Sigmoid colon (tissue), 6 donors: ENCODE measurements at regions not wholly inside any gene's neighbourhood (a gene's known extent, or its start where the extent isn't known, plus 50 kb on each side); places are given as distances from the start of the nearest gene placed in this dataset.

Source experiments
- DNase-seq: peaks from one replicate; pipeline ENCODE4 v3.0.0-alpha.2; 2019
- H3K27ac ChIP-seq, 4 donors: fragments of 200-600 bp; sonication (generic); one replicate each; pipeline ENCODE4 v1.5.1; 2016 to 2019; ENCODE audit warnings: mild to moderate bottlenecking in 1 of 4
- H3K27me3 ChIP-seq, 3 donors: fragments of 200-600 bp; sonication (generic); one replicate each; pipeline ENCODE4 v1.5.1; 2019; ENCODE audit warnings: mild to moderate bottlenecking in 1 of 3
- H3K36me3 ChIP-seq, 4 donors: fragments of 200-600 bp; sonication (generic); one replicate each; pipeline ENCODE4 v1.5.1; 2016 to 2019
- H3K4me1 ChIP-seq, 4 donors: fragments of 200-600 bp; sonication (generic); one replicate each; pipeline ENCODE4 v1.5.1; 2017 to 2019
- H3K4me3 ChIP-seq, 4 donors: fragments of 200-600 bp; sonication (generic); one replicate each; pipeline ENCODE4 v1.5.1; 2017 to 2019; ENCODE audit warnings: mild to moderate bottlenecking in 2 of 4, moderate library complexity in 1 of 4
- H3K9me3 ChIP-seq, 4 donors: fragments of 200-600 bp in 3 of 4; sonication (generic) in 3 of 4; one replicate each; pipeline versions ENCODE4 v1.5.1 to v1.6.1; 2013 to 2019
- EP300 ChIP-seq, 4 donors: sonication (generic); formaldehyde crosslinking; IDR thresholded peaks; one replicate each; pipeline ENCODE4 v1.6.1; 2017; ENCODE audit warnings: antibody characterized with exemption in 4 of 4
- POLR2A ChIP-seq, 2 donors: fragments of 450-650 bp; IDR thresholded peaks; one replicate each; pipeline ENCODE4 v1.6.1; 2016; ENCODE audit warnings: antibody characterized with exemption in 2 of 2, mild to moderate bottlenecking in 2 of 2, moderate library complexity in 2 of 2
- POLR2AphosphoS5 ChIP-seq, 4 donors: sonication (generic); formaldehyde crosslinking; IDR thresholded peaks; one replicate each; pipeline ENCODE4 v1.6.1; 2017; ENCODE audit warnings: antibody characterized with exemption in 4 of 4
- WGBS, 2 donors: extraction: QIAGEN DNeasy Blood & Tissue Kit; methylation state at CpG; one replicate each; pipeline ENCODE4 v1.1.7; 2013; 5-methylcytosine and 5-hydroxymethylcytosine counted together
- intact Hi-C: fragments of 100-400 bp; cut with DNase I; formaldehyde crosslinking; loops from one replicate; pipeline ENCODE4 v1.15.1; 2023
- TF ChIP-seq, protein P1 (sequence below), 4 experiments: fragments of 450-650 bp in 3 of 4; fragments of 200-600 bp in 1 of 4; IDR thresholded peaks; one replicate each; pipeline ENCODE4 v1.5.1; 2016 to 2019; ENCODE audit warnings: antibody characterized with exemption in 4 of 4, mild to moderate bottlenecking in 3 of 4, moderate library complexity in 2 of 4
- donor health status: healthy with polysubstance abuse.
- donor health status: healthy.

DNA sequence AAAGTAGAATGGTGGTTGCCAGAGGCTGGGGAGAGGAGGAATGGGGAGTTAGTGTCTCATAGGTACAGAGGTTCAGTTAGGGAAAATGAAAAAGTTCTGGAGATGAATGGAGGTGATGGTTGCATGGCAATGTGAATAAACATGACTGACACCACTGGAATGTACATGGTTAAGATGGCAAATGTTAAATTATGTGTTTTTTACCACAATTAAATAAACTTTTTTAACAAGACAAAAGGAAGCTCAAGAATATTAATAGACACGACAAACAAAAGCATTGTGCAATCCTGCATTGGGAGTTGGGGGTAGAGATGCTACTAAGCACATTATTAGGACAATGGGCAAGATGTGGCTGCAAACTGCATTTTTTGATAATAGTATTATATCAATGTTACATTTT, 147.7 kb downstream of the TWIST2 start:
- DNase-seq, result no peak
- H3K27ac ChIP-seq, result no peak overlapping the region
- no peaks in the 10 kb centered on the region for H3K9me3 ChIP-seq
- H3K4me3 ChIP-seq, result no peak overlapping the region
- H3K4me1 ChIP-seq, result peaks cover 0 to 14% (median 2%) of the 10 kb centered on the region in 4 donors
- H3K27me3 ChIP-seq, result no peaks in the 10 kb centered on the region
- WGBS, 2 donors, result 91 to 92% methylated on average over 1 of the region's 1 CpG
- TF ChIP-seq POLR2AphosphoS5 (IDR thresholded peaks at IDR 0.05) (no peak), POLR2A (IDR thresholded peaks at IDR 0.05) (no peak), EP300 (IDR thresholded peaks at IDR 0.05) (no peak)
- TF ChIP-seq, protein P1, sequence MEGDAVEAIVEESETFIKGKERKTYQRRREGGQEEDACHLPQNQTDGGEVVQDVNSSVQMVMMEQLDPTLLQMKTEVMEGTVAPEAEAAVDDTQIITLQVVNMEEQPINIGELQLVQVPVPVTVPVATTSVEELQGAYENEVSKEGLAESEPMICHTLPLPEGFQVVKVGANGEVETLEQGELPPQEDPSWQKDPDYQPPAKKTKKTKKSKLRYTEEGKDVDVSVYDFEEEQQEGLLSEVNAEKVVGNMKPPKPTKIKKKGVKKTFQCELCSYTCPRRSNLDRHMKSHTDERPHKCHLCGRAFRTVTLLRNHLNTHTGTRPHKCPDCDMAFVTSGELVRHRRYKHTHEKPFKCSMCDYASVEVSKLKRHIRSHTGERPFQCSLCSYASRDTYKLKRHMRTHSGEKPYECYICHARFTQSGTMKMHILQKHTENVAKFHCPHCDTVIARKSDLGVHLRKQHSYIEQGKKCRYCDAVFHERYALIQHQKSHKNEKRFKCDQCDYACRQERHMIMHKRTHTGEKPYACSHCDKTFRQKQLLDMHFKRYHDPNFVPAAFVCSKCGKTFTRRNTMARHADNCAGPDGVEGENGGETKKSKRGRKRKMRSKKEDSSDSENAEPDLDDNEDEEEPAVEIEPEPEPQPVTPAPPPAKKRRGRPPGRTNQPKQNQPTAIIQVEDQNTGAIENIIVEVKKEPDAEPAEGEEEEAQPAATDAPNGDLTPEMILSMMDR (IDR thresholded peaks at IDR 0.05), result no peak
- intact Hi-C loops, result no loop called here
- H3K36me3 ChIP-seq, result no peaks in the 10 kb centered on the region

DNA sequence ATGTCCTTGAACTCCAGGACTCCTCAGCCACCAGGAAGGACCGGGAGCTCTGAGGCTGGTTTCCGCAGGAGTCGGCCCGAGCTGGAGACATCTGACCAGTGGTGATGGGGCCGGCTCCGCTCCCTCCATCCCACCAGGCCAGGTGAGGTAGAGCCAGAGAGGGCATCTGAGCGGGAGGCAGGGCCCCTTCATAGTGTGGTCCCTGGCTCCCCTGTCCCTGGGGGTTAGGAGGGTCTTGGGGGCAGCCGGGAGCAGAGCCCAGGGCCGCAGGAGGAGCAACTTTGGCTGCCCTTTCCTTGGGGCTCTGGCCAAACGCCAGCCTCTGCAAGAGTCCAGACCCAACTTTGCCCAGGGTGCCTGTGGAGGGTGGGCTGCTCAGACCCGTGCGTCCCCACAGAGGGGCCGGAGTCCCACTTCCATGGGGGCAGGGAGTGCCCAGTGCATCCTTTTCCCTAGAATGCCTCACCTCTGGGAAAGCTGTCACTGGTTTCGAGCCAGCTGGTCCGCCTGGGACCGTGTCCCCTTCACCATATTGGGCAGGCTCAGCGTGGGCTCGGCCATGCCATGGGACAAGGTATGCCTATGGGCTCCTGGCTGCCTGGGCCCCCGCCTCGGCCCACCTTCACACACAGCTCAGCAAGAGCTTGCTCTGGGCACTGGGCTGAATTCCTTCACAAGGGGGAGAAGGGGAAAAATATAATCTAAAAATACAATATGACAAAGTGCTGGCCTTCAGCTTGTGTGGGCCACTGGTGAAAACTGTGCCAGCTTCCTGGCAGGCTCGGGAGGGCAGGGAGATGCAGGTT, 148.6 kb downstream of the TWIST2 start:
- H3K9me3 ChIP-seq, result no peaks in the 10 kb centered on the region
- H3K4me1 ChIP-seq, result peaks cover 0 to 14% (median 2%) of the 10 kb centered on the region in 4 donors
- intact Hi-C loops, result no loop called here
- no peak overlapping the region for H3K4me3 ChIP-seq
- WGBS, 2 donors, result 82 to 89% methylated on average over 21 of the region's 21 CpGs
- H3K27me3 ChIP-seq, result no peaks in the 10 kb centered on the region
- no peaks in the 10 kb centered on the region for H3K36me3 ChIP-seq
- TF ChIP-seq, protein P1 (IDR thresholded peaks at IDR 0.05), result no peak
- TF ChIP-seq POLR2A (IDR thresholded peaks at IDR 0.05), result no peak
- TF ChIP-seq POLR2AphosphoS5 (IDR thresholded peaks at IDR 0.05), result no peak
- TF ChIP-seq EP300 (IDR thresholded peaks at IDR 0.05), result no peak
- peak; percentile 54 for DNase-seq
- no peak overlapping the region for H3K27ac ChIP-seq

DNA sequence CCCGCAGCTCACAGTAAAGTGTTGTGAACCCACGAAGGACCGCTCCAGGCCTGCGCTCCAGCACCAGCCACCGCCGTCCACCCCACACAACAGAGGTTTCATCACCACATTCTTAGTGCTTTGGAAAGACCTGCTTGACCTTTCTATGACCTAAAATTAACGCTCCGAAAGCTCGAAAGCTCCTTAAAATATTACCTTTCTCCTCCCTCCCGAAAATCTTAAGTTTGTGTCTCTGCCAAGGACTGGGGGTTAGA, 149.2 kb downstream of the TWIST2 start:
- no peaks in the 10 kb centered on the region for H3K9me3 ChIP-seq
- no peak for DNase-seq
- H3K27ac ChIP-seq, result no peak overlapping the region
- H3K27me3 ChIP-seq, result no peaks in the 10 kb centered on the region
- no peak overlapping the region for H3K4me3 ChIP-seq
- WGBS, 2 donors, result 85 to 89% methylated on average over 10 of the region's 10 CpGs
- intact Hi-C loops, result no loop called here
- peaks cover 0 to 14% (median 2%) of the 10 kb centered on the region in 4 donors for H3K4me1 ChIP-seq
- no peak for TF ChIP-seq EP300 (IDR thresholded peaks at IDR 0.05)
- no peak for TF ChIP-seq POLR2AphosphoS5 (IDR thresholded peaks at IDR 0.05)
- TF ChIP-seq, protein P1 (IDR thresholded peaks at IDR 0.05), result no peak
- no peak for TF ChIP-seq POLR2A (IDR thresholded peaks at IDR 0.05)
- H3K36me3 ChIP-seq, result no peaks in the 10 kb centered on the region

DNA sequence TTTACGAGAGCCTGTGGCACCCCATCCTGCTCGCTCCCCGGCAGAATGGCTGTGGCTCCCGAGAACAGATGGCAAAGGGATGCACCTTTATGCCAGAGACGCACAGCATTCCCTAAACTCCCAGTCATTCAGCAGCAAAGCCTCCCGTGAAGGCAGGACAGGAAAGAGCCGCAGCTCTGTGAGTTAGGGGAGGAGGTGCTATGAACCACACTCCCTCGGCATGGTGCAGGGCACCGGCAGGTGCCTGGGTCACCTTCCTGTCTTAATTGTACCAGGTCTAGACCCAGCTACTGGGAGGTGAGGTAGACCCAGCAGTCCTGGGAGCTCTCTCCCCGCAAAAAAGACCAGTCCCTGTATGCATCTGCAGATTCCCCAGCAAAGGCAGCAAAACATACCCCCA, 149.8 kb downstream of the TWIST2 start:
- Histone ChIP-seq H3K27ac (no peak overlapping the region), H3K27me3 (no peaks in the 10 kb centered on the region), H3K36me3 (no peaks in the 10 kb centered on the region), H3K4me3 (no peak overlapping the region), H3K9me3 (no peaks in the 10 kb centered on the region), H3K4me1 (peaks cover 0 to 19% (median 6%) of the 10 kb centered on the region in 4 donors)
- TF ChIP-seq, protein P1 (IDR thresholded peaks at IDR 0.05), result no peak
- no peak for TF ChIP-seq POLR2AphosphoS5 (IDR thresholded peaks at IDR 0.05)
- TF ChIP-seq POLR2A (IDR thresholded peaks at IDR 0.05), result no peak
- no peak for TF ChIP-seq EP300 (IDR thresholded peaks at IDR 0.05)
- intact Hi-C loops, result no loop called here
- 77 to 84% methylated on average over 10 of the region's 10 CpGs for WGBS, 2 donors
- no peak for DNase-seq
